HG03354 (cell line): ENCODE measurements at regions not wholly inside any gene's neighbourhood (a gene's known extent, or its start where the extent isn't known, plus 50 kb on each side); places are given as distances from the start of the nearest gene placed in this dataset.
A peak's percentile ranks its signal among the peaks of the same experiment; 100 is the strongest.

Experiments
- ATAC-seq: cut with Tn5 transposase; IDR thresholded peaks from one replicate; pipeline ENCODE4 v1.9.1; 2021; ENCODE audit warnings: mild to moderate bottlenecking; ENCODE audit not compliant: unreplicated experiment, poor library complexity, severe bottlenecking

- ATAC-seq: no peak
Measured at GRCh38 chr3:180183346-180183745, 146.6 kb upstream of the PEX5L start.

- ATAC-seq: no peak
Measured at GRCh38 chr3:180184816-180185215, 148.1 kb upstream of the PEX5L start.

- ATAC-seq: no peak
Measured at GRCh38 chr3:180185650-180186049, 148.9 kb upstream of the PEX5L start.

DNA sequence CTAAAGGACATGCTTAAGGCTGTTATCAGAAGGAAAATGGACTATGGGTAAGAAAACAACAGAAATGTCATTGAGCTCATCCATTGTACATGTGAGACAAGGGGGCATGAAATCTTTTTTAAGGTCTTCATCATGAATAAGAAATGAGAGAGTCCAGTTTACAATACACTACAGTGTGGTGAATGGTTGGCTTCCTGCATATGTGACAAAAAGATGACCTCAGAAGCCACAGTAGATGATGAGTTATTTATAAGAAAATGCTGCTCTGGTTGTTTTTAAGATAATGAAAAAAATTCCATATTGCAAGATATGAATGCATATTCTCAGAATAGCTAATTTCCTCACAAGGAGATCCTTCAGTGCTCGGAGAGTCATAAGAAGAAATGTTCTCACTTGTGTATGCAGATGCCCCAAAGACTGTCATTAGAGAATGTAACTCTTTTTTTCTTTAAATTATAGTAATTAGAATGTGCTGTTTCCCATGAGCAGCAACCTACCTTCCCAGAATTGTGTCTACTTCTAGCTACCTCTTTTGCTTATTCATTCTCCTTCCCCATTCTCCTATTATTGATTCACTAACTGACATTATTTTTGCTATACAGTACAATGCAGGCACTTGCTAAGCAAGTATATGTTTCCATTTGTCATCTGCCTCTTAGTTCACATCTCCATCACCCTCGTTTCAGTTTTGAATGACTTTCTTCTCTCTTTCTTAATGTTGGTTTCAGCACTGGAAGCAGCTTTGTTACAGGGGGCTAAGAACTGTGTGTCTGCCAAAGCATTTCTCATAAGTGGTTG lies 152.0 kb upstream of the PEX5L start:
- peak; percentile 78 for ATAC-seq

DNA sequence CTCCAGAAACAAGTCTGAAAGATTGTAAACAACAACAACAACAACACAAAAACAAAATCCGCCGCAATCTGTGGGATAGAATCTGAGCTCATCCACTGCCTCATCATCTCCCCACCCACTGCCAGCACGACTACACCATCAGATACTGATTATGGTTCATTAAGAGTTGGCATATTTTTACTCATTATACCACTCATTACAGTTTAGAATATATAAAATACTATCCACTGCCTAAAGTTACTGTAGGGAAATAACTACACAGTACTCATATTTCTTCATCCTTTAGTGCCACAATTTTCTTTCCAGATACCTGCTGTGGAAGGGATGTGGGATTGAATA lies 152.5 kb upstream of the PEX5L start:
- ATAC-seq: no peak

DNA sequence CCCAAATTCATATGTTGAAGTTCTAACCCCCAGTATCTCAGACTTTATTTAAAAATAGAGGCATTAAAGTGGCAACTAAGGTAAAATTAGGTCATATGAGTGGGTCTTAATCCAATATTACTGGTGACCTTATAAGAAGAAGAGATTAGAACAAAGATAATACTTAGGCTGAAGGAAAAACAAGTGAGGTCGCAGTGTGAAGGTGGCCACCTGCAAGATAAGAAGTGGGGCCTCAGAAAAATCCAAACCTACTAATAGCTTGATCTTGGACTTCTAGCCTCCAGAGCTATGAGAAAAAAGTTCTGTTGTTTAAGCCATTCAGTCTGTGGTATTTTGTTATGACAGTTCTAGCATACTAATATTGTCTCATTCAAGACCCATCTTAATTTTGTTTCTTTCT lies 159.9 kb upstream of the PEX5L start:
- ATAC-seq: no peak

GRCh38 chr3:180199417-180199995 lies 162.8 kb upstream of the PEX5L start:
- ATAC-seq: no peak

DNA sequence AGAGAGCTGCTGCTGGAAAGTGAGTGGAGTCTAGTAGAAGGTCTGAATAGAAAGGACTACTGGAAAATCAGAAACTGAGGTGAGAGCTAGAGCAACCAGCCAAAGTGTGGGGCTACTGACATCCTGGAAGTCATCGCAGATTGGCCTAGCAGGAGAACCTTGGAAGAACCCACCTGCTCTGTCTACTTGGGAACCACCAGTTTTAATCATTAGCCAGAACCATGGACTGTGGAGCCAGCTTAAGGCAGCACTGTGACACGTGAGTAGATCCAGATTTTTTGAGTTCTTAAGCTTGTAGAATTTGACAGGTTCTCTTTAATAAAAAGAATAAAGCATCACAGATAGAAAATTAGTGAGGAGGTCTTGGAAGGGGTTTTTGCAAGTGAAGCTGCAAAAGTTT lies 179.1 kb upstream of the PEX5L start:
- ATAC-seq: no peak

DNA sequence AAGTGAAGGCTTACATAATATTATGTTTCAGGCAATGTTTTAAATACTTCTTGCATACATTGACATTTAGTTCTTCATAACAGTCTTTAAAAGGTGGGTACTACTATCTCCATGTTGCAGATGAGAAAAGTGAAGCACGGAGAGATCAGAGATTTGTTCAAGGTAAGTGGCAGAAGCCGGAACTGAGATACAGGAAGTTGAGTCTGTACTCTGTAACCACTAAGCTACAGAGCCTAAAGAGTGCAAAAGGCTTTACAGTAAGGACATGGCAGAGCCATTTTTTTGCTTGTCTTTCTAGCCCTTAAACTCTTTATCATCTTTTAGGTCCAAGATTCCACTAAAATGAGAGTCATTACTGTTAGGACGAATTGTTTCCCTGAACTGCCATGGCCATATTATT lies 186.5 kb upstream of the PEX5L start:
- no peak for ATAC-seq

GRCh38 chr3:180229113-180229512 lies 192.4 kb upstream of the PEX5L start:
- no peak for ATAC-seq

GRCh38 chr3:180239939-180240338 lies 203.2 kb upstream of the PEX5L start:
- ATAC-seq: no peak

DNA sequence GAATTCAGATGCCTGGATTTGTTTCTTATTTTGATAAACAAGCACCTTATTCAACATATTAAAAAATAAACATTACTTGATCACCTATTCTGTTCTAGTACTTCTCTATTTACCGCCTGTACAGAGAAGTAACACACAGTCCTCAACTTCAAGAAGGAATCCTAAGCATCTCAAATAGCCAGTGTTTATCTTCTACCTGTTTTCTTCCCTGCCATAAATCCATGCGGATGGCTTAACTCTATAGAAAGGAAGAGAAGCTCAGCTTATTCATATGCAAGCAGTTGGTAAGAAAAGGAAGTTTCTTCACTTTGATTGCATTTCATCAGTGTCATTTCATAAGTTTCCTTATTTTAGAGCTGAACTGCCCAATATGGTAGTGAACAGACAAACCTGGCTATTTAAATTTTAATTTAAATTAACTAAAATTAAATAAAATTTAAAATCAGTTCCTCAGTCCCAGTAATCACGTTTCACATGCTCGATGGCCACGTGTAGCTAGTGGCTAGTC lies 210.0 kb upstream of the PEX5L start:
- ATAC-seq: no peak

DNA sequence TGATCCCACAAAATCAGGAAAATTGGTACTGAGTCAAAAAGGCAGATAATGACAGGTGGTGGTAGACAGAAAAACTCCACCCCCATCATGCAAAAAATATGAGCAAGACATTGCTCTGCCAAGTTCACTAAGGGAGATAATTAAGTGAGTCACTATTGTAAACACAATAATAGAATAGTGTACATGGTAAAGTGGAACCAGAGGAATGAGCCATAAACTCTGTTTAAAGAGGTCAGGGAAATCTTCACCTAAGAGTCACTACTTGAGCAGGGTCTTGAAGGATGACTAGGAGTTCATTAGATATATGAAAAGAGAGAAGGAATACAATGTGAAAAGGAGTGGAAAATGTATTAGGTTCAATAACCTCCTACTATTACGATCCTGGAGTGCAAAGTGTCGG lies 213.4 kb upstream of the PEX5L start:
- ATAC-seq: no peak

DNA sequence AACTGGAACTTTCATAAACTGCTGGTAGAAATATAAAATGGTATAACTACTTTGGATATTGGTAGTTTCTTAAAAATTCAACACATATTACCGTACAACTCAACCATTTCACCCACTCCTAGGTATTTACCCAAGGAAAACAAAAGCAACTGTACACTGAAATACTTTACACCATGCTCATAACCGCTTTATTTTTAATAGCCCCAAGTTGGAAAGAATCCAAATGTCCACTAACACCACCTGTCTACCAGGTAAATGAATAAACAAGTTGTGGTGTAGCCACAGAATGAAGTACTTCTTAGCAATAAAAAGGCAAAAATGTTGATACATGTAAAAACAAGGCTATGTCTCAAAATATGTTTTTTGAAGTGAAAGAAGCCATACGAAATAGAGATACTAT lies 215.9 kb upstream of the PEX5L start:
- ATAC-seq: no peak

- no peak for ATAC-seq
Measured at GRCh38 chr3:180253283-180253682, 216.5 kb upstream of the PEX5L start.

DNA sequence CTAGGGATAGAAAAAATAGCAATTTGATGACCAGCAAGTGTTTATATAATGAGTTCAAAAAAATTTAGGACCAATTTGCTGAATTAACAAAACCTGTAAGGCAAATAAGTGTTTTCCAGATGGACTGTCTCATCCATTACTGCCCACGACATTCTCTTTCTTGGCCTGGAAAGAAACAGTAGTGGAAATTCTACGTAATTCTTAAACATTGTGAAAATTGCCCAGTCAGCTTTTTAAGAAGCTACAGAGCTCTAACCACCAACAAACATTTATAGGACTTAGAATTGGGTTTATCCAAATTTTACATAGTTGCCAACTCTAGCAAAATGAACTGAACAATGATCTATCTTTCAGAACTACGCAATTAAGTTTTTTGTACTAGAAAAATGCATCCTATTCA lies 227.7 kb upstream of the PEX5L start:
- ATAC-seq: no peak

DNA sequence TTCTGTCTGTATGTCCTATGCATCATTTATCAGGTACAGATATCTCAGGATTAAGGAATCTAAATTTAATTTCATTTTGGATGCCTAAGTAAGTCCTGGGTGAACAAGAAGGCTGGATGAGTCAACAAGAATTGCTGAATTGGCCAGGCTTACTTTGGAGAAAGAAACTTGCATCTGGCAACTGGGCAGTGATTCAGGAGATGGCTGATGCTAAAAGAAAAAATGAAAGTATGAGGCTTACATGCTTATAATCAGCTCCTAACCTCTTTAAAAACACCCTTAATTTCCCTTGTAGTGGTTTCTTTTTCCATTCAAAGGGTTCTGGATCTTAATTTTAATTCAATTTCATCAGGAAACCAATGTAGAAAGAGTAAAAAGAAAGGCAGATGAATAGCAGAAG lies 228.8 kb upstream of the PEX5L start:
- ATAC-seq: no peak

GRCh38 chr3:180267202-180267843 lies 230.6 kb upstream of the PEX5L start:
- ATAC-seq: peak; percentile 99

DNA sequence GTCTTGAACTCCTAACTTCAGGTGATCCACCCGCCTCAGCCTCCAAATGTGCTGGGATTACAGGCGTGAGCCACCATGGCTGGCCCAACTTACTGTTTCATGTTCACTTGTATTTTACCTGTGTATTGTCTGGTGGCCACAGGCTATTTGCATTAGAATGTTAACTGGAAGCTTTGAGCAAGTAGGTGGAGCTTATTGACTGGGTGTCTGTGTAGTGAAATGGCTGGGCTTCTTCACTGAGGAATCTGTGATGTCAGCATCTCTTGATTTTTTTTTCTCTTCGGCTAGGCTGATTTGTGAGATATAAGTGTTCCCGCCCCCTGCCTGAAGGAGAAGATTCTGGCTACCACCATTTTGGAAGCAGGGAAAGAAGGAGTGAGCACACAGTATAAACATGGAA lies 237.8 kb upstream of the PEX5L start:
- ATAC-seq: no peak

DNA sequence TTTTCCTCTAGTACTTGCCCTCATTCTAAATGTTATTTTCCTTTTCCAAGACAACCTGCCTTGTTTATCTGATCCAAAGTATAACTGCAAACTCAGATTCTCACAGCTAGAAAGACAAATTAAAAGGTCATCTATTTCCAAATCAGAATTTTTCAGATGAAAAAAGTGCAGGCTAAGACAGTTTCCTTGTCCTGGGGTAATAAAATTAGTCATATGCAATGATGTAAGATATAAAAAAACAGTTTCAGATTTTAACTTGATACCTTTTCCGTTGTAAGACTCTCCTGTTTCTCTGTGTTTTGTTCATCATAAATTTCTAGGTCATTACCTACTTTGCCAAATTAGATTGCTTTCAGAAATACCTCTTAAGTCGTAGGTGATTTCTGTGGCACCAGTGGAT lies 238.4 kb upstream of the PEX5L start:
- no peak for ATAC-seq

- ATAC-seq: no peak
Measured at GRCh38 chr3:180277041-180277440, 240.3 kb upstream of the PEX5L start.
